AG04450 (cell line): ENCODE measurements at regions not wholly inside any gene's neighbourhood (a gene's known extent, or its start where the extent isn't known, plus 50 kb on each side); places are given as distances from the start of the nearest gene placed in this dataset.

ENCODE experiments used
- CTCF ChIA-PET: fragments of 300-600, 350-600 bp; formaldehyde crosslinking; extraction: SDS; loops from one replicate; lab custom pipeline; 2022; ENCODE audit warnings: antibody characterized with exemption, inconsistent platforms; lab: Charles Lee
- POLR2A ChIA-PET: fragments of 350-600 bp; formaldehyde crosslinking; extraction: SDS; loops from one replicate; lab custom pipeline; 2021; ENCODE audit warnings: antibody characterized with exemption, inconsistent platforms; lab: Yijun Ruan, JAX
- DNase-seq: peaks from one replicate; pipeline ENCODE4 v3.0.0-alpha.2; 2011; ENCODE audit warnings: low read depth, low spot score
- H3K27ac ChIP-seq: one replicate; pipeline ENCODE4 v1.5.1; 2012; ENCODE audit warnings: low read depth, low read length, control low read depth
- H3K27me3 ChIP-seq: one replicate; pipeline ENCODE4 v1.6.0; 2012; ENCODE audit warnings: low read length; ENCODE audit not compliant: control insufficient read depth, insufficient read depth
- H3K4me3 ChIP-seq: 2 replicates; pipeline ENCODE4 v1.5.1; 2011; ENCODE audit warnings: mild to moderate bottlenecking, low read depth, low read length, control low read depth
- H3K9me3 ChIP-seq: 2 replicates; pipeline ENCODE4 v1.5.1; 2012; ENCODE audit warnings: low read length; ENCODE audit not compliant: control insufficient read depth, insufficient read depth
- CTCF ChIP-seq: IDR thresholded peaks from 2 replicates; pipeline ENCODE4 v1.5.1; 2011; ENCODE audit warnings: low read depth, low read length, control low read depth, inconsistent platforms

GRCh38 chr4:126396121-126396520 is 1081.4 kb downstream of the FAT4 start:
- CTCF ChIA-PET = no interaction called here
- POLR2A ChIA-PET = no interaction called here
- TF ChIP-seq CTCF = no peak

GRCh38 chr4:126396703-126397102 is 1081.9 kb downstream of the FAT4 start:
- ChIA-PET CTCF (no interaction called here), POLR2A (no interaction called here)
- no peaks in the 10 kb centered on the region for H3K27me3 ChIP-seq
- no peak for DNase-seq
- no peak overlapping the region for H3K27ac ChIP-seq
- TF ChIP-seq CTCF = no peak
- no peaks in the 10 kb centered on the region for H3K9me3 ChIP-seq
- no peak overlapping the region for H3K4me3 ChIP-seq

More at GRCh38 chr4:126396121-126396520, 1081.4 kb downstream of the FAT4 start:
- Histone ChIP-seq H3K27me3 (no peaks in the 10 kb centered on the region), H3K27ac (no peak overlapping the region), H3K4me3 (no peak overlapping the region), H3K9me3 (no peaks in the 10 kb centered on the region)
- no peak for DNase-seq

GRCh38 chr4:126404549-126404948 is 1089.8 kb downstream of the FAT4 start:
- H3K9me3 ChIP-seq = 0 out of 2 replicates have a peak, but pooled peaks cover 5% of the 10 kb centered on the region
- ChIA-PET CTCF (no interaction called here), POLR2A (no interaction called here)
- no peak for TF ChIP-seq CTCF
- no peaks in the 10 kb centered on the region for H3K27me3 ChIP-seq
- H3K4me3 ChIP-seq = no peak overlapping the region
- peak; percentile 6 for DNase-seq
- no peak overlapping the region for H3K27ac ChIP-seq

- ChIA-PET CTCF (no interaction called here), POLR2A (no interaction called here)
- Histone ChIP-seq H3K4me3 (no peak overlapping the region), H3K27ac (no peak overlapping the region), H3K9me3 (0 out of 2 replicates have a peak, but pooled peaks cover 5% of the 10 kb centered on the region), H3K27me3 (no peaks in the 10 kb centered on the region)
- DNase-seq = no peak
- TF ChIP-seq CTCF = peak; percentile 53
Measured at GRCh38 chr4:126405369-126405982, 1090.7 kb downstream of the FAT4 start.

- H3K27ac ChIP-seq = no peak overlapping the region
- CTCF ChIA-PET = no interaction called here
- H3K27me3 ChIP-seq = no peaks in the 10 kb centered on the region
- no peak overlapping the region for H3K4me3 ChIP-seq
- H3K9me3 ChIP-seq = no peaks in the 10 kb centered on the region
- POLR2A ChIA-PET = no interaction called here
- no peak for TF ChIP-seq CTCF
- no peak for DNase-seq
Measured at GRCh38 chr4:126409746-126410145, 1095.0 kb downstream of the FAT4 start.
